ENCODE measurements at regions not wholly inside any gene's neighbourhood (a gene's known extent, or its start where the extent isn't known, plus 50 kb on each side); places are given as distances from the start of the nearest gene placed in this dataset.
A peak's percentile ranks its signal among the peaks of the same experiment; 100 is the strongest.

DNA sequence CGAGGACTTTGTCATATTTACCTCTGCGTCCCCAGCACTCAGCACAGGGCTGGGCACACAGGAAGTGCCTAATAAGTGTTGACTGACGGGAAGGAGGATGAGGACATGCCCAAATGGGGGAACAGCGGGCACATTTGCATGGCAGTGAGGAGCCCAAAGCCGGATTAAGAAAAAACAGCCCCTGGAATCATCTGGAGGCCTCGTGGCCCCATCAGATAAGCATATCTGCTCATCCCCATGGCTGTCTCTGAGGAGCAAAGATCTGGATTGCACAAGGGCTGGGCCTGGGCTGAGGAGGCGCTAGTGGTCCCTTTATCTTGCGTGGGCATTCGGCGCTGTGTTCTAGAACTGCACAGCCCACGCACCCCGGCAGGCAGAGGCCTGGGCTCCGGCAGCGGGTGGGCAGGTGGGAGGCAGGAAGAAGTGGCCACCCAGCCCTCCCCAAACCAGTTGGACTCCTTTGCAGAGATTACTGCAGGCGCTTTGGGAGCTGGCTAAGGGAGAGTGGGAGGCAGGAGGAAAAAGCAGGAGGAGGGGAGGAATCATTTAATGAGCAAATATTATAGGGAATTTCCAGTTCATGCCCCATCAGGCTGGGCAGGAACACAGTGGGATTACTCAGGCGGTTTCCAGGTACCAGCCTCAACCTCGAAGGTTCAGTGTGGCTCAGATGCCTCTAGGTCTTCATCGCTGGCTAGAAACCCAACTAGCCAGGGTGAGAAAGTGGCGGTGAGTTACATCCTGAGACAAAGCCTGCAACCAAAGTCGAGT is 108.1 kb downstream of the CEBPB start (continued):
- TF ChIP-seq, protein P1, sequence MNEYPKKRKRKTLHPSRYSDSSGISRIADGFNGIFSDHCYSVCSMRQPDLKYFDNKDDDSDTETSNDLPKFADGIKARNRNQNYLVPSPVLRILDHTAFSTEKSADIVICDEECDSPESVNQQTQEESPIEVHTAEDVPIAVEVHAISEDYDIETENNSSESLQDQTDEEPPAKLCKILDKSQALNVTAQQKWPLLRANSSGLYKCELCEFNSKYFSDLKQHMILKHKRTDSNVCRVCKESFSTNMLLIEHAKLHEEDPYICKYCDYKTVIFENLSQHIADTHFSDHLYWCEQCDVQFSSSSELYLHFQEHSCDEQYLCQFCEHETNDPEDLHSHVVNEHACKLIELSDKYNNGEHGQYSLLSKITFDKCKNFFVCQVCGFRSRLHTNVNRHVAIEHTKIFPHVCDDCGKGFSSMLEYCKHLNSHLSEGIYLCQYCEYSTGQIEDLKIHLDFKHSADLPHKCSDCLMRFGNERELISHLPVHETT (CRISPR knock-in tag; conservative IDR thresholded peaks at IDR 0.05 in 1 of 2, IDR thresholded peaks at IDR 0.05 in 1 of 2): peak in 1 of 2 experiments; percentile 62; a peak in 1 of 4 replicates
- TF ChIP-seq SRSF1 (IDR thresholded peaks at IDR 0.05; ENCODE audit: low read depth, low read length): no peak
- TF ChIP-seq ILF3 (IDR thresholded peaks at IDR 0.05; ENCODE audit: borderline replicate concordance): no peak
- TF ChIP-seq MCM5 (IDR thresholded peaks at IDR 0.05; ENCODE audit: low read depth): no peak
- peak; percentile 25 for TF ChIP-seq TAF1 (IDR thresholded peaks at IDR 0.05; ENCODE audit: control insufficient read depth, extremely low read depth, insufficient read depth, low read length, severe bottlenecking)
- TF ChIP-seq ZC3H11A (IDR thresholded peaks at IDR 0.05; ENCODE audit: low read depth, low read length): no peak
- TF ChIP-seq, protein P2, sequence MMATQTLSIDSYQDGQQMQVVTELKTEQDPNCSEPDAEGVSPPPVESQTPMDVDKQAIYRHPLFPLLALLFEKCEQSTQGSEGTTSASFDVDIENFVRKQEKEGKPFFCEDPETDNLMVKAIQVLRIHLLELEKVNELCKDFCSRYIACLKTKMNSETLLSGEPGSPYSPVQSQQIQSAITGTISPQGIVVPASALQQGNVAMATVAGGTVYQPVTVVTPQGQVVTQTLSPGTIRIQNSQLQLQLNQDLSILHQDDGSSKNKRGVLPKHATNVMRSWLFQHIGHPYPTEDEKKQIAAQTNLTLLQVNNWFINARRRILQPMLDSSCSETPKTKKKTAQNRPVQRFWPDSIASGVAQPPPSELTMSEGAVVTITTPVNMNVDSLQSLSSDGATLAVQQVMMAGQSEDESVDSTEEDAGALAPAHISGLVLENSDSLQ (IDR thresholded peaks at IDR 0.05): no peak; the same call in 1 of the 2 replicates
- no peak for TF ChIP-seq RBM15 (IDR thresholded peaks at IDR 0.05; ENCODE audit: insufficient read depth, low read length)
- TF ChIP-seq, protein P3, sequence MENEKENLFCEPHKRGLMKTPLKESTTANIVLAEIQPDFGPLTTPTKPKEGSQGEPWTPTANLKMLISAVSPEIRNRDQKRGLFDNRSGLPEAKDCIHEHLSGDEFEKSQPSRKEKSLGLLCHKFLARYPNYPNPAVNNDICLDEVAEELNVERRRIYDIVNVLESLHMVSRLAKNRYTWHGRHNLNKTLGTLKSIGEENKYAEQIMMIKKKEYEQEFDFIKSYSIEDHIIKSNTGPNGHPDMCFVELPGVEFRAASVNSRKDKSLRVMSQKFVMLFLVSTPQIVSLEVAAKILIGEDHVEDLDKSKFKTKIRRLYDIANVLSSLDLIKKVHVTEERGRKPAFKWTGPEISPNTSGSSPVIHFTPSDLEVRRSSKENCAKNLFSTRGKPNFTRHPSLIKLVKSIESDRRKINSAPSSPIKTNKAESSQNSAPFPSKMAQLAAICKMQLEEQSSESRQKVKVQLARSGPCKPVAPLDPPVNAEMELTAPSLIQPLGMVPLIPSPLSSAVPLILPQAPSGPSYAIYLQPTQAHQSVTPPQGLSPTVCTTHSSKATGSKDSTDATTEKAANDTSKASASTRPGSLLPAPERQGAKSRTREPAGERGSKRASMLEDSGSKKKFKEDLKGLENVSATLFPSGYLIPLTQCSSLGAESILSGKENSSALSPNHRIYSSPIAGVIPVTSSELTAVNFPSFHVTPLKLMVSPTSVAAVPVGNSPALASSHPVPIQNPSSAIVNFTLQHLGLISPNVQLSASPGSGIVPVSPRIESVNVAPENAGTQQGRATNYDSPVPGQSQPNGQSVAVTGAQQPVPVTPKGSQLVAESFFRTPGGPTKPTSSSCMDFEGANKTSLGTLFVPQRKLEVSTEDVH (IDR thresholded peaks at IDR 0.05; ENCODE audit: low read depth, partially characterized antibody): no peak
- TF ChIP-seq MAZ (CRISPR knock-in tag; conservative IDR thresholded peaks at IDR 0.05 in 1 of 2, IDR thresholded peaks at IDR 0.05 in 1 of 2): peak; percentile 36 to 54; a peak in 1 of 4 replicates
- TF ChIP-seq POLR3A (IDR thresholded peaks at IDR 0.05; ENCODE audit: borderline replicate concordance, extremely low read depth, insufficient read depth, insufficient read length): no peak
- TF ChIP-seq HDAC2 (IDR thresholded peaks at IDR 0.05): peak; percentile 86
- TF ChIP-seq GABPB2 (CRISPR knock-in tag; conservative IDR thresholded peaks at IDR 0.05): no peak
- no peak for TF ChIP-seq ZNF444 (CRISPR knock-in tag; IDR thresholded peaks at IDR 0.05)
- TF ChIP-seq, protein P4, sequence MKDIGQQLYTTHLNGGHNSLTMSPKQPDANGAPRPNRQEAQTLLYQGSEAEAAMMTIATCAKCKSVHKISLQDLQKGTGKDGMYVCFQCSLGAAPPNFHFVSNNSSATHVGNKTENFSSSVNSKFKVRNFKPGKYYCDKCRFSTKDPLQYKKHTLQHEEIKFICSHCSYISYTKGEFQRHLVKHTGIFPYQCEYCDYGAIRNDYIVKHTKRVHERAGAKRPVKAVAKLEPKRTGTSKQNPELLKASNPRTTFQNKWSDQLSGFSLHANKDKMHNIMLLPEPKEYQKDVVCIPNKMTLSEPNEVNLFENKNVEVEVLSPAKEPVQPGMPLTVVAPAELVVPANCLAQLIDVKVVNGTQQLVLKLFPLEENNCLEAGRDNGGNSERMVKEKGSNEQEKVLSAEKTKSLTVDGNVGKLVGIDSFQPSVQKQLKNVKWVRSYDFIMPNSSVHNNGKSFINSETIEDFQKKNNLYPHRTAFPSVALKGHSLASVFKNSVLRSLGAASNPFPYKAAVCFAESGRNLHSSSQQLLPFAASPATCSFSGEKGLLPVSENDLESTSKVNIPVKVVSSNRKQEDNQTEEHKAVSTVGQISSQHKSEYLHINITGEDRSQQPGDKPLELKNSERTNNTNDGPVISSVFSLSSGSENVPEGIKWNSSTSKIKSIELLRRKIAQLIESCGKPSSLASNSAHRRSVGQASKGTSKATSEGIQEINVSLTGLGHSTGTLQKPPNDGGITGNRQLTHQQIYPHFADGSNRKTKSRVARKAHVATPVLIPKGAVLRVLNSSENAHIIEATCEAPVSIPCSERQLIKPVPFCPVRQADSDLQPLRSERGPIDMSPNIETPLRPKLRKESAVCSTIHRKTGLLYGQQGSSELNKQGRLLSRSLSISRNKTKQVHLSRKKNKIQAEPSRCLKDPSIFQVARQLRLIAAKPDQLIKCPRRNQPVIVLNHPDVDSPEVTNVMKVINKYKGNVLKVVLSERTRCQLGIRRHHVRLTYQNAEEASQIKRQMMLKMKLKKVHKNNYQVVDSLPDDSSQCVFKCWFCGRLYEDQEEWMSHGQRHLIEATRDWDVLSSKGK (CRISPR knock-in tag; IDR thresholded peaks at IDR 0.05): no peak
- TF ChIP-seq, protein P5, sequence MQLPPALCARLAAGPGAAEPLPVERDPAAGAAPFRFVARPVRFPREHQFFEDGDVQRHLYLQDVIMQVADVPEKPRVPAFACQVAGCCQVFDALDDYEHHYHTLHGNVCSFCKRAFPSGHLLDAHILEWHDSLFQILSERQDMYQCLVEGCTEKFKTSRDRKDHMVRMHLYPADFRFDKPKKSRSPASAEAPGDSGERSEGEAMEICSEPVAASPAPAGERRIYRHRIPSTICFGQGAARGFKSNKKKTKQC (CRISPR knock-in tag; IDR thresholded peaks at IDR 0.05): no peak
- peak; percentile 97 for TF ChIP-seq CEBPB (tag; IDR thresholded peaks at IDR 0.05)

Measured in K562 (cell line).